Mesenchymal stem cell (in vitro differentiated cells and primary cell): ENCODE measurements at regions not wholly inside any gene's neighbourhood (a gene's known extent, or its start where the extent isn't known, plus 50 kb on each side); places are given as distances from the start of the nearest gene placed in this dataset.
"Not testable (repeated sequence)": the region's sequence is repeated elsewhere in the genome, so short reads cannot be mapped to it uniquely, and the experiment has no call there.

Experiments
- DNase-seq: peaks from one replicate; pipeline ENCODE4 v3.0.0-alpha.2; 2013
- H2AFZ ChIP-seq: one replicate; pipeline ENCODE4 v1.6.1; 2013; ENCODE audit warnings: low read depth, mild to moderate bottlenecking, control low read depth, inconsistent platforms, low read length, moderate library complexity
- H2AK5ac ChIP-seq: 2 replicates; pipeline ENCODE4 v1.6.1; 2013; ENCODE audit warnings: low read length, moderate library complexity, mild to moderate bottlenecking, inconsistent platforms; ENCODE audit not compliant: severe bottlenecking
- H2BK120ac ChIP-seq: one replicate; pipeline ENCODE4 v1.6.1; 2013; ENCODE audit warnings: low read depth, mild to moderate bottlenecking, inconsistent platforms, low read length, moderate library complexity
- H2BK12ac ChIP-seq, 2 experiments: one replicate each; pipeline ENCODE4 v1.6.1; 2013; ENCODE audit warnings: inconsistent platforms in 2 of 2, low read length in 2 of 2, mild to moderate bottlenecking in 2 of 2, moderate library complexity in 2 of 2, control low read depth in 1 of 2
- H2BK15ac ChIP-seq: one replicate; pipeline ENCODE4 v1.6.1; 2013; ENCODE audit warnings: mild to moderate bottlenecking, low read depth, inconsistent platforms; ENCODE audit not compliant: poor library complexity, severe bottlenecking
- H2BK5ac ChIP-seq: 2 replicates; pipeline ENCODE4 v1.6.1; 2013; ENCODE audit warnings: low read depth, mild to moderate bottlenecking, low read length, control low read depth, inconsistent platforms; ENCODE audit not compliant: poor library complexity, severe bottlenecking
- H3K14ac ChIP-seq, 2 experiments: one replicate each; pipeline ENCODE4 v1.6.1; 2013; ENCODE audit warnings: inconsistent platforms in 2 of 2, low read length in 2 of 2, control low read depth in 1 of 2, mild to moderate bottlenecking in 1 of 2, moderate library complexity in 1 of 2
- H3K18ac ChIP-seq, 2 experiments: one replicate each; pipeline ENCODE4 v1.6.1; 2013; ENCODE audit warnings: inconsistent platforms in 2 of 2, low read length in 2 of 2, control low read depth in 1 of 2, low read depth in 1 of 2, mild to moderate bottlenecking in 1 of 2
- H3K23ac ChIP-seq, 2 experiments: one replicate each; pipeline ENCODE4 v1.6.1; 2013; ENCODE audit warnings: inconsistent platforms in 2 of 2, low read length in 2 of 2, mild to moderate bottlenecking in 2 of 2, moderate library complexity in 2 of 2, control low read depth in 1 of 2
- H3K27ac ChIP-seq: 2 replicates; pipeline ENCODE4 v1.5.1; 2013; ENCODE audit warnings: mild to moderate bottlenecking, moderate library complexity, low read length, control low read depth, inconsistent platforms; ENCODE audit not compliant: poor library complexity, severe bottlenecking
- H3K27me3 ChIP-seq, 2 experiments: 2 replicates each; pipeline versions ENCODE4 v1.6.1 to v1.7.0; 2013; ENCODE audit warnings: low read length in 2 of 2, mild to moderate bottlenecking in 2 of 2, moderate library complexity in 2 of 2, control low read depth in 1 of 2, inconsistent platforms in 1 of 2; ENCODE audit not compliant: control insufficient read depth in 1 of 2, insufficient read depth in 1 of 2
- H3K36me3 ChIP-seq, 2 experiments: 2 replicates each; pipeline versions ENCODE4 v1.6.1 to v1.7.0; 2013; ENCODE audit warnings: low read length in 2 of 2, control low read depth in 1 of 2, inconsistent platforms in 1 of 2, low read depth in 1 of 2, mild to moderate bottlenecking in 1 of 2; ENCODE audit not compliant: insufficient read depth in 2 of 2, control insufficient read depth in 1 of 2
- H3K4ac ChIP-seq, 2 experiments: one replicate each; pipeline ENCODE4 v1.6.1; 2013; ENCODE audit warnings: inconsistent platforms in 2 of 2, low read length in 2 of 2, mild to moderate bottlenecking in 2 of 2, moderate library complexity in 2 of 2, control low read depth in 1 of 2, low read depth in 1 of 2
- H3K4me1 ChIP-seq: 2 replicates; pipeline ENCODE4 v1.6.1; 2013; ENCODE audit warnings: low read depth, low read length, control low read depth; ENCODE audit not compliant: control insufficient read depth, insufficient read depth
- H3K4me2 ChIP-seq: 2 replicates; pipeline ENCODE4 v1.6.1; 2013; ENCODE audit warnings: low read length, mild to moderate bottlenecking, inconsistent platforms; ENCODE audit not compliant: poor library complexity, severe bottlenecking
- H3K4me3 ChIP-seq, 2 experiments: 2 replicates each; pipeline versions ENCODE4 v1.5.1 to v1.7.0; 2013; ENCODE audit warnings: low read length in 2 of 2, mild to moderate bottlenecking in 2 of 2, control low read depth in 1 of 2, low read depth in 1 of 2; ENCODE audit not compliant: insufficient read depth in 1 of 2
- H3K79me1 ChIP-seq: replicated peaks from 2 replicates; pipeline ENCODE4 v1.6.1; 2013; ENCODE audit warnings: mild to moderate bottlenecking, control low read depth, low read length, inconsistent platforms; ENCODE audit not compliant: poor library complexity, severe bottlenecking
- H3K9ac ChIP-seq: 2 replicates; pipeline ENCODE4 v1.7.0; 2013; ENCODE audit warnings: mild to moderate bottlenecking, low read length, moderate library complexity
- H3K9me3 ChIP-seq: 2 replicates; pipeline ENCODE4 v1.7.0; 2013; ENCODE audit warnings: mild to moderate bottlenecking, low read length; ENCODE audit not compliant: control insufficient read depth
- H4K8ac ChIP-seq: one replicate; pipeline ENCODE4 v1.6.1; 2013; ENCODE audit warnings: inconsistent platforms, mild to moderate bottlenecking, low read length, moderate library complexity
- H4K91ac ChIP-seq: one replicate; pipeline ENCODE4 v1.6.1; 2013; ENCODE audit warnings: mild to moderate bottlenecking, low read length, inconsistent platforms
- WGBS: methylation state at CpG from one replicate; pipeline ENCODE4 v1.1.7; 2013; ENCODE audit warnings: mixed read lengths; 5-methylcytosine and 5-hydroxymethylcytosine counted together

- not testable (repeated sequence) for H2BK12ac ChIP-seq, H2AFZ ChIP-seq, H3K27me3 ChIP-seq, H3K4ac ChIP-seq, H3K18ac ChIP-seq, DNase-seq, H2BK15ac ChIP-seq, H3K9ac ChIP-seq, H3K4me2 ChIP-seq, H4K8ac ChIP-seq, H2AK5ac ChIP-seq, H3K4me3 ChIP-seq, H2BK120ac ChIP-seq, H3K27ac ChIP-seq, H4K91ac ChIP-seq, H2BK5ac ChIP-seq, H3K79me1 ChIP-seq, H3K36me3 ChIP-seq, H3K14ac ChIP-seq, H3K23ac ChIP-seq, H3K9me3 ChIP-seq, H3K4me1 ChIP-seq
- WGBS = no CpG with 5 or more reads among the region's 66 CpGs
These were observed 57.4 kb upstream of the FCGR2A start for GRCh38 chr1:161447760-161448332.

GRCh38 chr1:161447040-161447759 lies 58.1 kb upstream of the FCGR2A start:
- not testable (repeated sequence) for H2AK5ac ChIP-seq, H3K27ac ChIP-seq, H3K4me3 ChIP-seq, H2BK15ac ChIP-seq, H3K4ac ChIP-seq, H3K9ac ChIP-seq, H3K23ac ChIP-seq, H3K79me1 ChIP-seq, H3K4me1 ChIP-seq, H3K36me3 ChIP-seq, DNase-seq, H3K9me3 ChIP-seq, H3K27me3 ChIP-seq, H2AFZ ChIP-seq, H3K4me2 ChIP-seq, H4K91ac ChIP-seq, H2BK12ac ChIP-seq, H2BK120ac ChIP-seq, H3K18ac ChIP-seq, H3K14ac ChIP-seq, H2BK5ac ChIP-seq, H4K8ac ChIP-seq
- WGBS = no CpG with 5 or more reads among the region's 79 CpGs

- H3K4me2 ChIP-seq, H3K36me3 ChIP-seq, H3K23ac ChIP-seq, H3K4me3 ChIP-seq, H3K27me3 ChIP-seq, H3K4ac ChIP-seq, H3K27ac ChIP-seq, H3K79me1 ChIP-seq, H3K14ac ChIP-seq, H2AK5ac ChIP-seq, H3K4me1 ChIP-seq, H3K18ac ChIP-seq, H3K9me3 ChIP-seq, H2BK12ac ChIP-seq, H2AFZ ChIP-seq, H2BK15ac ChIP-seq, H4K91ac ChIP-seq, DNase-seq, H2BK5ac ChIP-seq, H2BK120ac ChIP-seq, H4K8ac ChIP-seq, H3K9ac ChIP-seq: not testable (repeated sequence)
- WGBS = 84% methylated on average over 8 of the region's 18 CpGs
These were observed 60.5 kb upstream of the FCGR2A start for GRCh38 chr1:161444725-161445124.

GRCh38 chr1:161444255-161444654 lies 61.0 kb upstream of the FCGR2A start:
- H3K9ac ChIP-seq, H3K4me3 ChIP-seq, H3K14ac ChIP-seq, H3K4ac ChIP-seq, H3K27me3 ChIP-seq, H4K8ac ChIP-seq, H3K4me2 ChIP-seq, DNase-seq, H3K23ac ChIP-seq, H3K27ac ChIP-seq, H2BK12ac ChIP-seq, H2BK5ac ChIP-seq, H2AFZ ChIP-seq, H2BK120ac ChIP-seq, H3K18ac ChIP-seq, H2AK5ac ChIP-seq, H4K91ac ChIP-seq, H3K79me1 ChIP-seq, H3K4me1 ChIP-seq, H3K9me3 ChIP-seq, H3K36me3 ChIP-seq, H2BK15ac ChIP-seq: not testable (repeated sequence)
- WGBS = no CpG with 5 or more reads among the region's 14 CpGs
